Sigmoid colon (tissue), 6 donors: ENCODE measurements at regions not wholly inside any gene's neighbourhood (a gene's known extent, or its start where the extent isn't known, plus 50 kb on each side); places are given as distances from the start of the nearest gene placed in this dataset.
A peak's percentile ranks its signal among the peaks of the same experiment; 100 is the strongest.
"Not testable (repeated sequence)": the region's sequence is repeated elsewhere in the genome, so short reads cannot be mapped to it uniquely, and the experiment has no call there.

Source experiments
- DNase-seq: peaks from one replicate; pipeline ENCODE4 v3.0.0-alpha.2; 2019
- H3K27ac ChIP-seq, 4 donors: fragments of 200-600 bp; sonication (generic); one replicate each; pipeline ENCODE4 v1.5.1; 2016 to 2019; ENCODE audit warnings: mild to moderate bottlenecking in 1 of 4
- H3K27me3 ChIP-seq, 3 donors: fragments of 200-600 bp; sonication (generic); one replicate each; pipeline ENCODE4 v1.5.1; 2019; ENCODE audit warnings: mild to moderate bottlenecking in 1 of 3
- H3K36me3 ChIP-seq, 4 donors: fragments of 200-600 bp; sonication (generic); one replicate each; pipeline ENCODE4 v1.5.1; 2016 to 2019
- H3K4me1 ChIP-seq, 4 donors: fragments of 200-600 bp; sonication (generic); one replicate each; pipeline ENCODE4 v1.5.1; 2017 to 2019
- H3K4me3 ChIP-seq, 4 donors: fragments of 200-600 bp; sonication (generic); one replicate each; pipeline ENCODE4 v1.5.1; 2017 to 2019; ENCODE audit warnings: mild to moderate bottlenecking in 2 of 4, moderate library complexity in 1 of 4
- H3K9me3 ChIP-seq, 4 donors: fragments of 200-600 bp in 3 of 4; sonication (generic) in 3 of 4; one replicate each; pipeline versions ENCODE4 v1.5.1 to v1.6.1; 2013 to 2019
- EP300 ChIP-seq, 4 donors: sonication (generic); formaldehyde crosslinking; IDR thresholded peaks; one replicate each; pipeline ENCODE4 v1.6.1; 2017; ENCODE audit warnings: antibody characterized with exemption in 4 of 4
- POLR2A ChIP-seq, 2 donors: fragments of 450-650 bp; IDR thresholded peaks; one replicate each; pipeline ENCODE4 v1.6.1; 2016; ENCODE audit warnings: antibody characterized with exemption in 2 of 2, mild to moderate bottlenecking in 2 of 2, moderate library complexity in 2 of 2
- POLR2AphosphoS5 ChIP-seq, 4 donors: sonication (generic); formaldehyde crosslinking; IDR thresholded peaks; one replicate each; pipeline ENCODE4 v1.6.1; 2017; ENCODE audit warnings: antibody characterized with exemption in 4 of 4
- WGBS, 2 donors: extraction: QIAGEN DNeasy Blood & Tissue Kit; methylation state at CpG; one replicate each; pipeline ENCODE4 v1.1.7; 2013; 5-methylcytosine and 5-hydroxymethylcytosine counted together
- intact Hi-C: fragments of 100-400 bp; cut with DNase I; formaldehyde crosslinking; loops from one replicate; pipeline ENCODE4 v1.15.1; 2023
- TF ChIP-seq, protein P1 (sequence below), 4 experiments: fragments of 450-650 bp in 3 of 4; fragments of 200-600 bp in 1 of 4; IDR thresholded peaks; one replicate each; pipeline ENCODE4 v1.5.1; 2016 to 2019; ENCODE audit warnings: antibody characterized with exemption in 4 of 4, mild to moderate bottlenecking in 3 of 4, moderate library complexity in 2 of 4
- donor health status: healthy with polysubstance abuse.
- donor health status: healthy.

DNA sequence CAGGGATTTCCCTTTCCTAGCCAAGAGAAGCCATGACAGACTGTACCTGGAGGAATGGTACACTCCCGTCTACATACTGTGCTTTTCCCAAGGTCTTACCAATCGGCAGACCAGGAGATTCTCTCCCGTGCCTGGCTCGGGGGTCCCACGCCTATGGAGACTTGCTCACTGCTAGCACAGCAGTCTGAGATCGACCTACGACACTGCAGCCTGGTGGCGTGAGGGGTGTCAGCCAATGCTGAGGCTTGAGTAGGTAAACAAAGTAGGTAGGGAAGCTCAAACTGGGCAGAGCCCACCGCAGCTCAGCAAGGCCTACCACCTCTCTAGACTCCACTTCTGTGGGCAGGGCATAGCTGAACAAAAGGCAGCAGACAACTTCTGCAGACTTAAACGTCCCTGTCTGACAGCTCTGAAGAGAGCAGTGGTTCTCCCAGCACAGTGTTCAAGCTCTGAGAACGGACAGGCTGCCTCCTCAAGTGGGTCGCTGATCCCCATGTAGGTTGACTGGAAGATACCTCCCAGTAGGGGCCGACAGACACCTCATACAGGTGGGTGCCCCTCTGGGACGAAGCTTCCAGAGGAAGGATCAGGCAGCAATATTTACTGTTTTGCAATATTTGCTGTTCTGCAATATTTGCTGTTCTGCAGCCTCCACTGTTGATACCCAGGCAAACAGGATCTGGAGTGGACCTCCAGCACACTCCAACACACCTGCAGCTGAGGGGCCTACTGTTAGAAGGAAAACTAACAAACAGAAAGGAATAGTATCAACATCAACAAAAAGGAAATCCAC is 270.4 kb upstream of the TLE3 start:
- H3K9me3 ChIP-seq, H3K36me3 ChIP-seq, H3K27me3 ChIP-seq, H3K4me3 ChIP-seq, H3K27ac ChIP-seq, H3K4me1 ChIP-seq, DNase-seq: not testable (repeated sequence)
- intact Hi-C loops = loop anchor here (10.0 kb wide), 1 partner anchor 343 kb away; no protein-coding TSS in a partner anchor
- 84 to 86% methylated on average over 14 of the region's 14 CpGs for WGBS, 2 donors

DNA sequence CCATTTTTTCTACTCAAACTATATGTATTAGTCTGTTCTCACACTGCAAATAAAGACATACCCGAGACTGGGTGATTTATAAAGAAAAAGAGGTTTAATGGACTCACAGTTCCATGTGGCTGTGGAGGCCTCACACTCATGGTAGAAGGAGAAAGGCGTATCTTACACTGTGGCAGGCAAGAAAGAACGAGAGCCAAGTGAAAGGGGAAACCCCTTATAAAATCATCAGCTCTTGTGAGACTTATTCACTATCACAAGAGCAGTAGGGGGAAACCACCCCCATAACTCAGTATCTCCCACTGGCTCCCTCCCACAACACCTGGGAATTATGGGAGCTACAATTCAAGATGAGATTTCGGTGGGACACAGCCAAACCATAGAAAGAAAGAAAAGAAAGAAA is 266.3 kb upstream of the TLE3 start:
- intact Hi-C loops = loop anchor here (10.0 kb wide), 1 partner anchor 339 kb away; no protein-coding TSS in a partner anchor
- not testable (repeated sequence) for H3K27ac ChIP-seq, H3K4me3 ChIP-seq, H3K4me1 ChIP-seq, H3K9me3 ChIP-seq, DNase-seq, H3K36me3 ChIP-seq, H3K27me3 ChIP-seq
- WGBS, 2 donors = 76 to 90% methylated on average over 4 of the region's 4 CpGs

DNA sequence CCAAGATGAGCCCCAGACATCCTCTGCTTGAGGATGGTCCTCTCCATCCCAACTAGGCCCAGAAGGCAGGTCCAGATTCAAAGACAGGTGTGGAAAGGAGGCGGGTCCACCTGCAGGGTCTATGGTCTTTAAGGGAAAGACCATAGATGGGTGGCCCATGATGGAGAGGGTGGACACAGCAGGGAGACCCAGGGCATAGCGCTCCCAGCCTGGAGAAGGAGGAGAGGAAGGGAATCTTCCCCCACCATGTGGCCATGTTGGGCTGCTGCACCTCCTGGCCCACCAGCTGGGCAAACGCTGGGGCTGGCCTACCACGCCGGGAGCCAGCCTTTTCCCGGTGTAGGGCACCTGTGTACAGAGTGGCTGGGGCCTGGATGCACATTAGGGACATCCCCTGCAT is 265.2 kb upstream of the TLE3 start:
- WGBS, 2 donors = 35 to 45% methylated on average over 6 of the region's 6 CpGs
- peaks cover 0 to 9% (median 0%) of the 10 kb centered on the region in 4 donors for H3K4me1 ChIP-seq
- H3K4me3 ChIP-seq = no peak overlapping the region
- DNase-seq = peak; percentile 71
- no peaks in the 10 kb centered on the region for H3K27me3 ChIP-seq
- H3K9me3 ChIP-seq = no peaks in the 10 kb centered on the region
- TF ChIP-seq POLR2AphosphoS5 (IDR thresholded peaks at IDR 0.05) (no peak), POLR2A (IDR thresholded peaks at IDR 0.05) (no peak), EP300 (IDR thresholded peaks at IDR 0.05) (no peak)
- TF ChIP-seq, protein P1, sequence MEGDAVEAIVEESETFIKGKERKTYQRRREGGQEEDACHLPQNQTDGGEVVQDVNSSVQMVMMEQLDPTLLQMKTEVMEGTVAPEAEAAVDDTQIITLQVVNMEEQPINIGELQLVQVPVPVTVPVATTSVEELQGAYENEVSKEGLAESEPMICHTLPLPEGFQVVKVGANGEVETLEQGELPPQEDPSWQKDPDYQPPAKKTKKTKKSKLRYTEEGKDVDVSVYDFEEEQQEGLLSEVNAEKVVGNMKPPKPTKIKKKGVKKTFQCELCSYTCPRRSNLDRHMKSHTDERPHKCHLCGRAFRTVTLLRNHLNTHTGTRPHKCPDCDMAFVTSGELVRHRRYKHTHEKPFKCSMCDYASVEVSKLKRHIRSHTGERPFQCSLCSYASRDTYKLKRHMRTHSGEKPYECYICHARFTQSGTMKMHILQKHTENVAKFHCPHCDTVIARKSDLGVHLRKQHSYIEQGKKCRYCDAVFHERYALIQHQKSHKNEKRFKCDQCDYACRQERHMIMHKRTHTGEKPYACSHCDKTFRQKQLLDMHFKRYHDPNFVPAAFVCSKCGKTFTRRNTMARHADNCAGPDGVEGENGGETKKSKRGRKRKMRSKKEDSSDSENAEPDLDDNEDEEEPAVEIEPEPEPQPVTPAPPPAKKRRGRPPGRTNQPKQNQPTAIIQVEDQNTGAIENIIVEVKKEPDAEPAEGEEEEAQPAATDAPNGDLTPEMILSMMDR (IDR thresholded peaks at IDR 0.05) = peak; percentile 52 to 67 (median 57)
- intact Hi-C loops = loop anchor here (10.0 kb wide), 1 partner anchor 338 kb away; no protein-coding TSS in a partner anchor
- H3K27ac ChIP-seq = no peak overlapping the region
- no peaks in the 10 kb centered on the region for H3K36me3 ChIP-seq

DNA sequence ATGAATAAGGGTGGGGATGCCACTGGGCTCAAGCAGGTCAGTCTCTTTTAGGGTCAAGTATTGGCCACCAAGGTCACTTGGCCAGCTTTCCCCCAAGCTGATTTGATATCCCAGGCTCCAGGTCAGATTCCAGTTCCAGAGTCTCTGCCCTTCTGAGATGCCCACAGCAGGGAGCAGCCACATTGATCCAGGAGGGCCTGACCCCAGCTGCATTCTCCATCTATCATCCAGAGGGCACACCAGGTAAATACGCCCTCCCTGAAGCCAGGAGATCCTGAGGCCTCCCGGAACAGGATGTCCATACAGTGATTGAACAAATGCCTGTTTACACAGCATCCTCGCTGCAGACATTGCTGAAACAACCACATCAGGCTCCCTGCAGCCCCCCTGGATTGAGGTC is 264.6 kb upstream of the TLE3 start:
- no peak overlapping the region for H3K4me3 ChIP-seq
- H3K27ac ChIP-seq = no peak overlapping the region
- no peaks in the 10 kb centered on the region for H3K9me3 ChIP-seq
- no peaks in the 10 kb centered on the region for H3K27me3 ChIP-seq
- H3K4me1 ChIP-seq = peaks cover 0 to 9% (median 0%) of the 10 kb centered on the region in 4 donors
- intact Hi-C loops = loop anchor here (10.0 kb wide), 1 partner anchor 338 kb away; no protein-coding TSS in a partner anchor
- TF ChIP-seq POLR2A (IDR thresholded peaks at IDR 0.05) (no peak), EP300 (IDR thresholded peaks at IDR 0.05) (no peak), POLR2AphosphoS5 (IDR thresholded peaks at IDR 0.05) (no peak)
- TF ChIP-seq, protein P1 (IDR thresholded peaks at IDR 0.05) = no peak
- no peaks in the 10 kb centered on the region for H3K36me3 ChIP-seq
- DNase-seq = no peak
- WGBS, 2 donors = 87 to 94% methylated on average over 3 of the region's 3 CpGs

DNA sequence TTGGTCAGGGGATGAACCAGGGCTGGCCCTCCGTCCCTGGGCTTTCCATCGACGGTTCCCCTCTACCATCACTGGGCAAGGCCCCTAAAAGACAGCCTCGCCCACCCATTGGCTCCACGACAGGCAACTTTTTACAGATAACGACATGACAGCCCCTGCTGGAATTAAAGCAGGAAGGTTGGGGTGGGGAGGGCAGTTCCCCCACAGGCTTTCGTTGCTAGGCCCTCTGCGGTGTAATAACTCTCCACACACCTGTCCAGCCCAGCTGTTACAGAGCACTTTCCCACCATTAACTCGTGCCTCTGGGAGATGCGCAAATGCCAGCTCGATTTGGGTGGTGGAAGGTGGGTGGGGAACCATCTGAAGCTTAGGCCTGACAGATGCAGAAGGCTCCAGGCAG is 264.2 kb upstream of the TLE3 start:
- intact Hi-C loops = loop anchor here (10.0 kb wide), 1 partner anchor 337 kb away; no protein-coding TSS in a partner anchor
- H3K36me3 ChIP-seq = no peaks in the 10 kb centered on the region
- H3K27me3 ChIP-seq = no peaks in the 10 kb centered on the region
- no peak overlapping the region for H3K4me3 ChIP-seq
- 90 to 92% methylated on average over 11 of the region's 11 CpGs for WGBS, 2 donors
- peaks cover 0 to 9% (median 0%) of the 10 kb centered on the region in 4 donors for H3K4me1 ChIP-seq
- DNase-seq = no peak
- TF ChIP-seq, protein P1 (IDR thresholded peaks at IDR 0.05) = no peak
- TF ChIP-seq POLR2AphosphoS5 (IDR thresholded peaks at IDR 0.05) = no peak
- H3K9me3 ChIP-seq = no peaks in the 10 kb centered on the region
- no peak overlapping the region for H3K27ac ChIP-seq
